ENCODE measurements at regions not wholly inside any gene's neighbourhood (a gene's known extent, or its start where the extent isn't known, plus 50 kb on each side); places are given as distances from the start of the nearest gene placed in this dataset.

DNA sequence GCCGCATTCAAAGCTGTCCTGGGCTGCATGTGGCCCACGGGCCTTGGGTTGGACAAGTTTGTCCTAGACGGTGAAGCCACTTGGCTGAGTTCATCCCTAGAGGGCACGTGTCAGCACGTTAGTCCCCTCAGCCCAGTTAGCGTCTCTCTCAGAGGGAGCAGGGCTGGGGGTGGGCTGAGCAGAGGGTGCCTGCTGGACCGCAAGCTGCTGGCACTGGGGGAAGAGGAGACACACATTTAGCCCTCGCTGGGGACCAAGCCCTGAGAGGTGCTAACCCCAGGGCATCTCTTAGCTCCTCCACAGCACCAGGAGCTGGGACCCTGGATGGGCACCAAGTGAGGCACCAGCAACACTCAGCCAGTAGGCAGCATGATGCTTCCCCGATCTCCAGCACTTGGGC lies 107.0 kb downstream of the SHANK2 start:
- in situ Hi-C loops (cut with MboI; ENCODE audit: low sequenced_read_pairs, unreplicated experiment), result no loop called here
- TF ChIP-seq, protein P1, sequence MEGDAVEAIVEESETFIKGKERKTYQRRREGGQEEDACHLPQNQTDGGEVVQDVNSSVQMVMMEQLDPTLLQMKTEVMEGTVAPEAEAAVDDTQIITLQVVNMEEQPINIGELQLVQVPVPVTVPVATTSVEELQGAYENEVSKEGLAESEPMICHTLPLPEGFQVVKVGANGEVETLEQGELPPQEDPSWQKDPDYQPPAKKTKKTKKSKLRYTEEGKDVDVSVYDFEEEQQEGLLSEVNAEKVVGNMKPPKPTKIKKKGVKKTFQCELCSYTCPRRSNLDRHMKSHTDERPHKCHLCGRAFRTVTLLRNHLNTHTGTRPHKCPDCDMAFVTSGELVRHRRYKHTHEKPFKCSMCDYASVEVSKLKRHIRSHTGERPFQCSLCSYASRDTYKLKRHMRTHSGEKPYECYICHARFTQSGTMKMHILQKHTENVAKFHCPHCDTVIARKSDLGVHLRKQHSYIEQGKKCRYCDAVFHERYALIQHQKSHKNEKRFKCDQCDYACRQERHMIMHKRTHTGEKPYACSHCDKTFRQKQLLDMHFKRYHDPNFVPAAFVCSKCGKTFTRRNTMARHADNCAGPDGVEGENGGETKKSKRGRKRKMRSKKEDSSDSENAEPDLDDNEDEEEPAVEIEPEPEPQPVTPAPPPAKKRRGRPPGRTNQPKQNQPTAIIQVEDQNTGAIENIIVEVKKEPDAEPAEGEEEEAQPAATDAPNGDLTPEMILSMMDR (IDR thresholded peaks at IDR 0.05; ENCODE audit: borderline replicate concordance, control extremely low read depth, extremely low read depth, insufficient read depth, missing control alignments), result no peak

DNA sequence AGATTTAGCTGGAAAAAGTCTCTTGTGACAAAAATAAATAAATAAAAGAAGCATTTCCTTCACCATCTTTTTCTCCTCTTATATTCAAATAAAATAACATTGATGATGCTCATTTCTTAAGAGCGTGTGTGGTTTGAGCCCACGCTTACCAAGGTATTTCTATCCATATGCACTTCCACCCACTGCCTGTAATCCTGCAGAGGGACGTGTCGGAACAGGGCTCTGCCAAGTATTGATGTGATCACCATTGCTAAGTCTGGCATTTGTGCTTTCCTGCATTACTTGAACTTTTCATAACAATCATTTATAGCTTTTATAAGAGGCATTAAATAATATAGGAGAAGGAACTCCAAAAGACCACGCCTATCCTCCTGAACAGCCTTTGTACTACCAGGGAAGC lies 107.6 kb downstream of the SHANK2 start:
- TF ChIP-seq, protein P1 (IDR thresholded peaks at IDR 0.05; ENCODE audit: borderline replicate concordance, control extremely low read depth, extremely low read depth, insufficient read depth, missing control alignments), result no peak
- DNase-seq (ENCODE audit: low spot score), result no peak
- in situ Hi-C loops (cut with MboI; ENCODE audit: low sequenced_read_pairs, unreplicated experiment), result no loop called here

More for the DNA sequence above, 107.0 kb downstream of the SHANK2 start:
- DNase-seq (ENCODE audit: low spot score), result no peak

DNA sequence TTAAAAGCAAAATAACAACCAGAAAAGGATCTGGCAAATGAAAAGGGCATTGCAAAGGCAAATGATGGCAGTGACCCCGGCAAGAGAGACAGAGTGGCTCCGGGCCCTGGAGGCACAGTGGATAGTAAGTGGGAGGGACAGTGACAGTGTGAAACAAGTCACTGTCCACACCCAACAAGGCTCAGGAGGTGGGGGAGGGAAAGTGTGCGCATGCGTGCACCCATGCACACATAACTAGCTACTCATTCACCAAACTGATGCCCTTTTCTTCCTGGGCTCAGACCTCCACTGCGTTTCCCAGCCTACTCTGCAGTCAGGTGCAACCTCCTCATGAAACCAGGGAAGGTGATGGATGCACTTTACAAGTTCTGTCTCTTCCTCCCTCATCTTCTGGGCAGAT lies 108.4 kb downstream of the SHANK2 start:
- TF ChIP-seq, protein P1 (IDR thresholded peaks at IDR 0.05; ENCODE audit: borderline replicate concordance, control extremely low read depth, extremely low read depth, insufficient read depth, missing control alignments), result no peak
- in situ Hi-C loops (cut with MboI; ENCODE audit: low sequenced_read_pairs, unreplicated experiment), result no loop called here
- DNase-seq (ENCODE audit: low spot score), result no peak

DNA sequence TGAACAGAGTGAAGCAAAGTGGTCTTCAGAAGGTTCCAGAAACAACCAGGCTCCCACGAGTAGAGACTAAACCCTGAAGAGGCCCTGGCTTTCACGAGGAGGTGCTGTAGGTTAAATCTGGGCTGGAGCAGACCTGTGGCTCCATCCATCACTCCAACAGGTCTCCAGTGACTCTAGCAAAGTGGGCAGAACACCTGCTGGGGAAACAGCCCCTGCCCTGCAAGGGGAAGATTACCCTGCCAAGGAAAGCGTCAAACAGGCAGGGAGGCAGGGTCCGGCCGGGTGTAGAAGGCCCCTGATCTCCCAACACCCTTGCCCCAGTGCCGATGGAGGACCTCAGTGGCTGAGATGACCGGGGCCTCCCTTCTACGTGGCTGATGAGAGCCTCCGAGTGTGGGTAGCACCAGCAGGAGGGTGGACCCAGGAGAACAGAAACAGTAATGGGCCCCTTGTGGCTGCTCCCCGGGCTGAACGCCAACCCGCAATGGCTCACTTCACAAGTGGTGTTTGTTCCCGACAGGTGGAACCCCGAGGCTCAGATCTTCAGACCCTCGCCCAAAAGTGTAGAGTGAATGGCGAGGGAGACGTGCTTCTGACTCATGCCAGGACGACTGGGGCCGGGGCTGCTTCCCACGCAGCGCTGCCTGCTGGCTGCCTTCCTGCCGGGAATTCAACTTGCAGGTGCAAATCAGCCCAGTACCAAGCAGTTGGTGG lies 112.0 kb downstream of the SHANK2 start:
- in situ Hi-C loops (cut with MboI; ENCODE audit: low sequenced_read_pairs, unreplicated experiment), result no loop called here
- TF ChIP-seq, protein P1 (IDR thresholded peaks at IDR 0.05; ENCODE audit: borderline replicate concordance, control extremely low read depth, extremely low read depth, insufficient read depth, missing control alignments), result no peak
- DNase-seq (ENCODE audit: low spot score), result no peak

DNA sequence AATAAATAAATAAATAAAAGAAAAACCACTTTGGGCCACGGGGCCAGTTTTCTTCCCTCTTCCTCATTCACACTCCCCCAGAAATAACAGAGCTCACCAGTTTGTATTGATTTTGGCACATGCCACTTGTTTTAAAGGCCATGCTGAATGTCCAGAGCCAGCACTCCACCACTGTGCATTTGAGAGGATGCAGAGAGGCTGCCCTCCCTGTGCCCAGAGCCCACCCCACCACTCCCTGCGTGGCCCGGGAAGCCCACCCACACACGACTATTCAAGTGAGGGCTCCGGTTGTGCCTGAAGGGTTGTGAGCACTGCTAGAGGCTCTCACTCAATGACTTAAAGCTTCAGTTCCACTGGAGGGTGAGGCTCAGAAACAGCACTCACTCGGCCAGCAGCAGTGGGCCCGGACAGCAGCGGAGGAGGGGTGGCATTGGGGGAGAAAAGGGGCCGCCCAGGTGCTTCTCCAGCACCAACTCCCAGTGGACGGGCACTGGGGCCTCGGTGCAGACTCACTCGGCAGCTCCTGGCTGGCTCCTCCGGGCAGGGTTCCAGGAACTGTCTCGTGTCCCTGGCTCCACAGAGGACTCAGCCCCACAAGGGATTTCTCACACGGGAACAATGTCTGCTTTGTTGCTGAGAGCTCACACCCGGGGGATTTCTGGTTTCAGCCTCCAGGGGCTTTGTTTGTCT lies 112.7 kb downstream of the SHANK2 start:
- TF ChIP-seq, protein P1 (IDR thresholded peaks at IDR 0.05; ENCODE audit: borderline replicate concordance, control extremely low read depth, extremely low read depth, insufficient read depth, missing control alignments), result no peak
- in situ Hi-C loops (cut with MboI; ENCODE audit: low sequenced_read_pairs, unreplicated experiment), result no loop called here
- DNase-seq (ENCODE audit: low spot score), result no peak

DNA sequence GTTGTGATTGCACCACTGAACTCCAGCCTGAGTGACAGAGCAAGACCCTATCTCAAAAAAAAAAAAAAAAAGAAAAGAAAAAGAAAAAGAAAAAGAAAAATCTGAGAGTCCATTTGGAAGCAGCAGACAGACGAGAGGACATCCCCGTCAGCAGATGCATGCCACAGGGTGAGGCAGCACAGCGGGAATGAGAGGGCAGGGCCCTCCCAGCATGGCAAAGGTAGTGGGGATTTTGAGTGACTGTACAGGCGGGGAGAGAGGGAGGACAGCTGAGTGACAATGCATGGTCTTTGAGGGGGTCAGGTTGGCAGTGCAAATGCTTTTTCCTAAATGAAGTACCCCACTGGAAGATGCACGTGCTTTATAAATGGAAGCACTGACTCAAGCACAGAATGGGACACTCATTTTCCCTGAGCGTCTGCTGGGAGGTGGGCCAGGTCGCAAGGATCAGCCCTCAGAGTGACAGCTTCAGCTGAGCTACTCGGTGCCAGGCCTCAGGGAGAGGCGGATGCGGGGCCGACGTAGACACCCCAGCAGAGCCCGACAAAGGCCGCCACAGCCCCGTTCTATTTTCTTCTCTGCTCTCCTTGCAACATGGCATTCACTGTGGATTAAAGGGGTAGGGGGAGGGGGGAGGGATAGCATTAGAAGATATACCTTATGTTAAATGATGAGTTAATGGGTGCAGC lies 113.5 kb downstream of the SHANK2 start:
- TF ChIP-seq, protein P1 (IDR thresholded peaks at IDR 0.05; ENCODE audit: borderline replicate concordance, control extremely low read depth, extremely low read depth, insufficient read depth, missing control alignments), result no peak
- in situ Hi-C loops (cut with MboI; ENCODE audit: low sequenced_read_pairs, unreplicated experiment), result no loop called here

More for the DNA sequence above, 113.5 kb downstream of the SHANK2 start:
- no peak for DNase-seq (ENCODE audit: low spot score)
